Calu3 (cell line): ENCODE measurements at regions not wholly inside any gene's neighbourhood (a gene's known extent, or its start where the extent isn't known, plus 50 kb on each side); places are given as distances from the start of the nearest gene placed in this dataset.

Source experiments
- BruUV-seq: library from RNA; stranded (reverse); fragments of 400-500 nt; replicated peaks from 2 replicates; lab custom pipeline; 2021; lab: Mats Ljungman, UMichigan
- CTCF ChIA-PET: fragments of 300-600 bp; sonication (Branson Sonifier 250); formaldehyde crosslinking; loops from one replicate; lab custom pipeline; 2022; ENCODE audit warnings: antibody characterized with exemption; lab: Charles Lee
- DNase-seq: peaks from one replicate; pipeline ENCODE4 v3.0.0; 2022
- H3K27ac Mint-ChIP-seq: one replicate; pipeline ENCODE4 v1.8.0; 2022; ENCODE audit warnings: mixed read lengths; ENCODE audit not compliant: unreplicated experiment
- H3K27me3 Mint-ChIP-seq: one replicate; pipeline ENCODE4 v1.8.0; 2022; ENCODE audit warnings: mixed read lengths; ENCODE audit not compliant: unreplicated experiment
- H3K36me3 Mint-ChIP-seq: one replicate; pipeline ENCODE4 v1.8.0; 2022; ENCODE audit warnings: mild to moderate bottlenecking, moderate library complexity, mixed read lengths; ENCODE audit not compliant: insufficient read depth, unreplicated experiment
- H3K4me1 Mint-ChIP-seq: one replicate; pipeline ENCODE4 v1.8.0; 2022; ENCODE audit warnings: mild to moderate bottlenecking, low read depth, mixed read lengths; ENCODE audit not compliant: unreplicated experiment
- H3K4me3 Mint-ChIP-seq: one replicate; pipeline ENCODE4 v1.8.0; 2022; ENCODE audit warnings: mild to moderate bottlenecking, low read depth, moderate library complexity, mixed read lengths; ENCODE audit not compliant: unreplicated experiment
- H3K9me3 Mint-ChIP-seq: one replicate; pipeline ENCODE4 v1.8.0; 2022; ENCODE audit warnings: low read depth, mixed read lengths; ENCODE audit not compliant: unreplicated experiment
- CTCF ChIP-seq: fragments of 200-600 bp; IDR thresholded peaks from one replicate; pipeline ENCODE4 v1.8.0; 2022; ENCODE audit warnings: antibody characterized with exemption; ENCODE audit not compliant: unreplicated experiment
- intact Hi-C: fragments of 100-400 bp; cut with micrococcal nuclease; formaldehyde crosslinking; loops from one replicate; pipeline ENCODE4 v1.10.0; 2022; ENCODE audit not compliant: unreplicated experiment

GRCh38 chr17:6285486-6285885 is 149.4 kb downstream of the AIPL1 start:
- Mint-ChIP-seq H3K27ac (no peak overlapping the region), H3K36me3 (no peaks in the 10 kb centered on the region), H3K4me3 (no peak overlapping the region), H3K9me3 (no peaks in the 10 kb centered on the region), H3K4me1 (no peaks in the 10 kb centered on the region), H3K27me3 (peaks cover 61% of the 10 kb centered on the region)
- no peak for DNase-seq
- TF ChIP-seq CTCF, result no peak
- no TSS peak for BruUV-seq
- intact Hi-C loops, result loop anchor here (5.0 kb wide), 1 partner anchor 698 kb away; no protein-coding TSS in a partner anchor
- CTCF ChIA-PET, result no interaction called here

DNA sequence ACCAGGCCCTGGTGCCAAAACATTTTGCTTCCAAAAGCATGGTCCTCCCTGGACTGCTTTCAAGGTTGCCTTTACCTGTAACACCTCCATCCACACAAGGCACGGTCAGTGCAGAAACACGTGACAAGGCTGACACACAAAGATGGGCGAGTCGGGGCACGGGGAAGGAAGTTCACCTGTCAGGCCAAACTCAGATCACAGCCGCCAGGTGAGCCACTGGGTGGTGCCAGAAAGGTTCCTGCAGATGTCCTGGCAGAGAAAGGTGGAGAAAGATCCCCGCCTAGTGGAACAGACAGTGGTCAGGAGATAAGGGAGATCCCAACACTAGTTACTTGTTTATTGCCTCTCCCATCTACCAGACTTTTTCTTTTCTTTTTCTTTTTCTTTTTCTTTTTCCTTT is 155.3 kb downstream of the AIPL1 start:
- no peaks in the 10 kb centered on the region for H3K4me1 Mint-ChIP-seq
- peaks cover 90% of the 10 kb centered on the region for H3K27me3 Mint-ChIP-seq
- CTCF ChIA-PET, result interaction anchor here (0.6 kb wide), 1 partner anchor 154 kb away, joined by 4 read pairs; no protein-coding TSS in a partner anchor
- TF ChIP-seq CTCF, result no peak
- no peaks in the 10 kb centered on the region for H3K9me3 Mint-ChIP-seq
- H3K27ac Mint-ChIP-seq, result no peak overlapping the region
- no peaks in the 10 kb centered on the region for H3K36me3 Mint-ChIP-seq
- H3K4me3 Mint-ChIP-seq, result no peak overlapping the region
- DNase-seq, result peak; percentile 55
- intact Hi-C loops, result loop anchor here (2.0 kb wide), 1 partner anchor 133 kb away; no protein-coding TSS in a partner anchor
- no TSS peak for BruUV-seq

- CTCF ChIA-PET, result interaction anchor here (0.7 kb wide), 1 partner anchor 46 kb away, joined by 4 read pairs; no protein-coding TSS in a partner anchor
- Mint-ChIP-seq H3K4me3 (no peak overlapping the region), H3K4me1 (no peaks in the 10 kb centered on the region), H3K36me3 (no peaks in the 10 kb centered on the region), H3K9me3 (no peaks in the 10 kb centered on the region), H3K27ac (no peak overlapping the region), H3K27me3 (peaks cover 77% of the 10 kb centered on the region)
- TF ChIP-seq CTCF, result no peak
- no peak for DNase-seq
- BruUV-seq, result no TSS peak
- intact Hi-C loops, result loop anchor here (2.0 kb wide), 1 partner anchor 134 kb away; no protein-coding TSS in a partner anchor
Observed at GRCh38 chr17:6278376-6278775, 156.5 kb downstream of the AIPL1 start.

GRCh38 chr17:6276711-6277110 is 158.2 kb downstream of the AIPL1 start:
- Mint-ChIP-seq H3K36me3 (no peaks in the 10 kb centered on the region), H3K4me1 (no peaks in the 10 kb centered on the region), H3K9me3 (no peaks in the 10 kb centered on the region), H3K27ac (no peak overlapping the region), H3K27me3 (peaks cover 65% of the 10 kb centered on the region), H3K4me3 (no peak overlapping the region)
- TF ChIP-seq CTCF, result no peak
- no TSS peak for BruUV-seq
- DNase-seq, result no peak
- intact Hi-C loops, result no loop called here
- CTCF ChIA-PET, result no interaction called here
